Liver (tissue), 8 donors: ENCODE measurements at regions not wholly inside any gene's neighbourhood (a gene's known extent, or its start where the extent isn't known, plus 50 kb on each side); places are given as distances from the start of the nearest gene placed in this dataset.

Experiments used
- DNase-seq: peaks from one replicate; pipeline ENCODE4 v3.0.0-alpha.2; 2017; ENCODE audit warnings: low spot score
- H3K27ac ChIP-seq, 2 donors: one replicate each; pipeline ENCODE4 v1.7.0; 2013; ENCODE audit warnings: inconsistent platforms in 2 of 2, low read length in 2 of 2, control low read depth in 1 of 2, low read depth in 1 of 2, mild to moderate bottlenecking in 1 of 2
- H3K27me3 ChIP-seq, 4 donors: one replicate each; pipeline versions ENCODE4 v1.6.1 to v1.7.0; 2013; ENCODE audit warnings: low read length in 3 of 4, inconsistent platforms in 1 of 4, mild to moderate bottlenecking in 1 of 4, moderate library complexity in 1 of 4; ENCODE audit not compliant: control insufficient read depth in 4 of 4, insufficient read depth in 4 of 4
- H3K36me3 ChIP-seq, 4 donors: one replicate each; pipeline versions ENCODE4 v1.6.1 to v1.7.0; 2013; ENCODE audit warnings: low read length in 3 of 4, mild to moderate bottlenecking in 3 of 4, low read depth in 1 of 4, moderate library complexity in 1 of 4; ENCODE audit not compliant: control insufficient read depth in 4 of 4, insufficient read depth in 3 of 4
- H3K4me1 ChIP-seq, 4 donors: one replicate each; pipeline versions ENCODE4 v1.6.1 to v1.7.0; 2013; ENCODE audit warnings: low read length in 3 of 4, mild to moderate bottlenecking in 3 of 4, moderate library complexity in 1 of 4; ENCODE audit not compliant: control insufficient read depth in 4 of 4, insufficient read depth in 4 of 4
- H3K4me3 ChIP-seq, 3 donors: one replicate each; pipeline versions ENCODE4 v1.6.1 to v1.7.0; 2013; ENCODE audit warnings: low read length in 3 of 3, control low read depth in 1 of 3, low read depth in 1 of 3, mild to moderate bottlenecking in 1 of 3
- H3K9ac ChIP-seq, 2 donors: one replicate each; pipeline ENCODE4 v1.7.0; 2013; ENCODE audit warnings: low read length in 2 of 2, mild to moderate bottlenecking in 2 of 2, moderate library complexity in 2 of 2, control low read depth in 1 of 2, low read depth in 1 of 2
- H3K9me3 ChIP-seq, 4 donors: one replicate each; pipeline versions ENCODE4 v1.6.1 to v1.7.0; 2013; ENCODE audit warnings: low read length in 3 of 4; ENCODE audit not compliant: control insufficient read depth in 4 of 4
- EGR1 ChIP-seq, 2 donors: IDR thresholded peaks; 2 replicates each; pipeline ENCODE4 v1.6.1; 2016 to 2018; ENCODE audit warnings: antibody characterized with exemption in 2 of 2, low read depth in 2 of 2
- FOXA1 ChIP-seq: IDR thresholded peaks from 2 replicates; pipeline ENCODE4 v1.6.1; 2016; ENCODE audit warnings: antibody characterized with exemption
- FOXA2 ChIP-seq: IDR thresholded peaks from 2 replicates; pipeline ENCODE4 v1.6.1; 2016; ENCODE audit warnings: antibody characterized with exemption
- GABPA ChIP-seq, 2 donors: IDR thresholded peaks in 1 of 2; conservative IDR thresholded peaks in 1 of 2; 2 replicates each; pipeline ENCODE4 v1.6.1; 2016; ENCODE audit warnings: antibody characterized with exemption in 2 of 2, mild to moderate bottlenecking in 1 of 2, moderate library complexity in 1 of 2
- HNF4A ChIP-seq, 2 donors: conservative IDR thresholded peaks; 2 replicates each; pipeline ENCODE4 v1.6.1; 2016; ENCODE audit warnings: antibody characterized with exemption in 2 of 2, mild to moderate bottlenecking in 2 of 2
- HNF4G ChIP-seq: IDR thresholded peaks from 2 replicates; pipeline ENCODE4 v1.6.1; 2016; ENCODE audit warnings: antibody characterized with exemption
- NR2F2 ChIP-seq: IDR thresholded peaks from 2 replicates; pipeline ENCODE4 v1.6.1; 2016; ENCODE audit warnings: antibody characterized with exemption
- RAD21 ChIP-seq, 2 donors: IDR thresholded peaks; 2 replicates each; pipeline ENCODE4 v1.6.1; 2016; ENCODE audit warnings: antibody characterized with exemption in 2 of 2, mild to moderate bottlenecking in 2 of 2
- RXRA ChIP-seq, 2 donors: IDR thresholded peaks; 2 replicates each; pipeline ENCODE4 v1.6.1; 2017 to 2018; ENCODE audit warnings: antibody characterized with exemption in 2 of 2, mild to moderate bottlenecking in 1 of 2
- SP1 ChIP-seq: IDR thresholded peaks from 2 replicates; pipeline ENCODE4 v1.6.1; 2018; ENCODE audit warnings: antibody characterized with exemption, mild to moderate bottlenecking
- YY1 ChIP-seq: IDR thresholded peaks from 2 replicates; pipeline ENCODE4 v1.6.1; 2016; ENCODE audit warnings: antibody characterized with exemption, mild to moderate bottlenecking
- WGBS: extraction: QIAGEN DNeasy Blood & Tissue Kit; methylation state at CpG from one replicate; pipeline ENCODE4 v1.1.7; 2013; 5-methylcytosine and 5-hydroxymethylcytosine counted together
- TF ChIP-seq, protein P1 (sequence below): IDR thresholded peaks from 2 replicates; pipeline ENCODE4 v1.6.1; 2016; ENCODE audit warnings: antibody characterized with exemption, mild to moderate bottlenecking
- TF ChIP-seq, protein P2 (sequence below): IDR thresholded peaks from 2 replicates; pipeline ENCODE4 v1.6.1; 2016; ENCODE audit warnings: antibody characterized with exemption
- TF ChIP-seq, protein P3 (sequence below): fragments of 150-350 bp; IDR thresholded peaks from 2 replicates; pipeline ENCODE4 v1.5.1; 2017; ENCODE audit warnings: improper control_type of control experiment, low read depth, low read length; ENCODE audit not compliant: missing input control
- TF ChIP-seq, protein P4 (sequence below): IDR thresholded peaks from 2 replicates; pipeline ENCODE4 v1.6.1; 2016; ENCODE audit warnings: antibody characterized with exemption
- donor health status: healthy.
- donor health status: healthy.
- donor health status: healthy.
- donor health status: healthy.
- donor health status: healthy.

DNA sequence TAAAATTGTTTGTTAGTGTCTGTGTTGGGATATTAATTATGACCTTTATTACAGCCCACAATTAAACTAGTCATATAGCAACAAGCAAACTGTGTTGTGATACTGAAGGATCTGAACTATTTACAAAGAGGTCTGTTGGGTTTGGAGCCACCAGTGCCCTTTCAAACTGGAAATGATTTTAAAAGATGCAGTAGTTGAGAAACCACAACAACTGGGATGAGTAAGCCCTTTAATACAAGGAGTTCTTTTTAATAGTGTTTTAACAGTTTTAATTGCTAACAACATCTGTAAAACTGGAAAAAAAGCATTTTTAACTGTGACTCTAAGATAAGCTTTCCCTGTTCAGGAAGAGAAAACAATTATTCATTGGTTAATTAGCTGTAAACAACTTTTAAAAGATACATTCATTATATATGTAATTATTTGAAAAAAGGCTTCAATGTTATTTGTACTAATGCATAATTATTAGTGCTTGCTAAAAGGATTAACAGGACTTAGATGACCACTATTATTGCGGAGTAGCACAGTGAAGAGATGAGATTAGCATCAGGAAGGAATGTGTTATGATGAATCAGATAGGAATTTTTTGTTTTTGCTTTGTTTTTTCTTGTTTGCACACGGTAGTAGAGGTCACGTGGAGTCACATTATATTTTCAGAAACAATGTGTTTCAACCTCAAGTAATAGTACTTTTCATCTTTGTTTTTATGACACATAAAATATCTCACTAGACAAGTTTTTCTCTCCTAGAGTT lies 392.7 kb upstream of the FANCL start:
- no peak for TF ChIP-seq GABPA (IDR thresholded peaks at IDR 0.05 in 1 of 2, conservative IDR thresholded peaks at IDR 0.05 in 1 of 2)
- TF ChIP-seq, protein P1, sequence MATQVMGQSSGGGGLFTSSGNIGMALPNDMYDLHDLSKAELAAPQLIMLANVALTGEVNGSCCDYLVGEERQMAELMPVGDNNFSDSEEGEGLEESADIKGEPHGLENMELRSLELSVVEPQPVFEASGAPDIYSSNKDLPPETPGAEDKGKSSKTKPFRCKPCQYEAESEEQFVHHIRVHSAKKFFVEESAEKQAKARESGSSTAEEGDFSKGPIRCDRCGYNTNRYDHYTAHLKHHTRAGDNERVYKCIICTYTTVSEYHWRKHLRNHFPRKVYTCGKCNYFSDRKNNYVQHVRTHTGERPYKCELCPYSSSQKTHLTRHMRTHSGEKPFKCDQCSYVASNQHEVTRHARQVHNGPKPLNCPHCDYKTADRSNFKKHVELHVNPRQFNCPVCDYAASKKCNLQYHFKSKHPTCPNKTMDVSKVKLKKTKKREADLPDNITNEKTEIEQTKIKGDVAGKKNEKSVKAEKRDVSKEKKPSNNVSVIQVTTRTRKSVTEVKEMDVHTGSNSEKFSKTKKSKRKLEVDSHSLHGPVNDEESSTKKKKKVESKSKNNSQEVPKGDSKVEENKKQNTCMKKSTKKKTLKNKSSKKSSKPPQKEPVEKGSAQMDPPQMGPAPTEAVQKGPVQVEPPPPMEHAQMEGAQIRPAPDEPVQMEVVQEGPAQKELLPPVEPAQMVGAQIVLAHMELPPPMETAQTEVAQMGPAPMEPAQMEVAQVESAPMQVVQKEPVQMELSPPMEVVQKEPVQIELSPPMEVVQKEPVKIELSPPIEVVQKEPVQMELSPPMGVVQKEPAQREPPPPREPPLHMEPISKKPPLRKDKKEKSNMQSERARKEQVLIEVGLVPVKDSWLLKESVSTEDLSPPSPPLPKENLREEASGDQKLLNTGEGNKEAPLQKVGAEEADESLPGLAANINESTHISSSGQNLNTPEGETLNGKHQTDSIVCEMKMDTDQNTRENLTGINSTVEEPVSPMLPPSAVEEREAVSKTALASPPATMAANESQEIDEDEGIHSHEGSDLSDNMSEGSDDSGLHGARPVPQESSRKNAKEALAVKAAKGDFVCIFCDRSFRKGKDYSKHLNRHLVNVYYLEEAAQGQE, result no peak
- TF ChIP-seq, protein P2, sequence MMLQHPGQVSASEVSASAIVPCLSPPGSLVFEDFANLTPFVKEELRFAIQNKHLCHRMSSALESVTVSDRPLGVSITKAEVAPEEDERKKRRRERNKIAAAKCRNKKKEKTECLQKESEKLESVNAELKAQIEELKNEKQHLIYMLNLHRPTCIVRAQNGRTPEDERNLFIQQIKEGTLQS, result no peak
- no peak for TF ChIP-seq NR2F2
- no peak for TF ChIP-seq RXRA (IDR thresholded peaks at IDR 0.05)
- TF ChIP-seq, protein P3, sequence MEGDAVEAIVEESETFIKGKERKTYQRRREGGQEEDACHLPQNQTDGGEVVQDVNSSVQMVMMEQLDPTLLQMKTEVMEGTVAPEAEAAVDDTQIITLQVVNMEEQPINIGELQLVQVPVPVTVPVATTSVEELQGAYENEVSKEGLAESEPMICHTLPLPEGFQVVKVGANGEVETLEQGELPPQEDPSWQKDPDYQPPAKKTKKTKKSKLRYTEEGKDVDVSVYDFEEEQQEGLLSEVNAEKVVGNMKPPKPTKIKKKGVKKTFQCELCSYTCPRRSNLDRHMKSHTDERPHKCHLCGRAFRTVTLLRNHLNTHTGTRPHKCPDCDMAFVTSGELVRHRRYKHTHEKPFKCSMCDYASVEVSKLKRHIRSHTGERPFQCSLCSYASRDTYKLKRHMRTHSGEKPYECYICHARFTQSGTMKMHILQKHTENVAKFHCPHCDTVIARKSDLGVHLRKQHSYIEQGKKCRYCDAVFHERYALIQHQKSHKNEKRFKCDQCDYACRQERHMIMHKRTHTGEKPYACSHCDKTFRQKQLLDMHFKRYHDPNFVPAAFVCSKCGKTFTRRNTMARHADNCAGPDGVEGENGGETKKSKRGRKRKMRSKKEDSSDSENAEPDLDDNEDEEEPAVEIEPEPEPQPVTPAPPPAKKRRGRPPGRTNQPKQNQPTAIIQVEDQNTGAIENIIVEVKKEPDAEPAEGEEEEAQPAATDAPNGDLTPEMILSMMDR, result no peak
- no peak for TF ChIP-seq EGR1 (IDR thresholded peaks at IDR 0.05; ENCODE audit: low read depth in 2 of 2)
- no peak for TF ChIP-seq FOXA2
- TF ChIP-seq YY1, result no peak
- no peak for TF ChIP-seq HNF4G
- no peak for TF ChIP-seq RAD21 (IDR thresholded peaks at IDR 0.05)
- TF ChIP-seq, protein P4, sequence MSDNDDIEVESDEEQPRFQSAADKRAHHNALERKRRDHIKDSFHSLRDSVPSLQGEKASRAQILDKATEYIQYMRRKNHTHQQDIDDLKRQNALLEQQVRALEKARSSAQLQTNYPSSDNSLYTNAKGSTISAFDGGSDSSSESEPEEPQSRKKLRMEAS, result no peak
- TF ChIP-seq HNF4A (conservative IDR thresholded peaks at IDR 0.05), result no peak
- TF ChIP-seq SP1, result no peak
- no peak for TF ChIP-seq FOXA1
- 64% methylated on average over 3 of the region's 3 CpGs for WGBS
- Histone ChIP-seq H3K9me3 (no peaks in the 10 kb centered on the region), H3K36me3 (no peaks in the 10 kb centered on the region), H3K27me3 (no peaks in the 10 kb centered on the region), H3K27ac (no peak overlapping the region), H3K9ac (no peak overlapping the region), H3K4me1 (peaks cover 0 to 7% (median 0%) of the 10 kb centered on the region in 4 donors), H3K4me3 (no peak overlapping the region)
- DNase-seq, result no peak

DNA sequence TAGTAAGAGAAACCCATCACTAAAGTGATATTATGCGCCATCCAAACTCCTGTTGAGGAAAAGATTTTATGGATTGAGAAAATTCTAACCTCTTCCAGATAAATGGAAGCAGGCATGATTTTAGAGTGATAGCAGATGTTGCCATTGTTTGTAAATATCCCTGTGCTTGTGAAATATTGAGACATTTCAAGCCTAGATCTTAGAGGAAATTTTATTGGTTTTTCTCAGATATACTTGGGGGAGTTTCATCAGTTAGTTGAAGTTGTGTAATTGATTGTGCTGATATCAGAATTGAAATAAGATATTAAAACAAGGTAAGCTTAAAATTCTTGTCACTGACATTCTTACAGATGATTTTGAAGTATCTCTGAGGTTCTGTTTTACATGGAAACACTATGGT lies 390.9 kb upstream of the FANCL start:
- Histone ChIP-seq H3K27me3 (no peaks in the 10 kb centered on the region), H3K9ac (no peak overlapping the region), H3K36me3 (no peaks in the 10 kb centered on the region), H3K4me1 (peaks cover 0 to 7% (median 0%) of the 10 kb centered on the region in 4 donors), H3K9me3 (no peaks in the 10 kb centered on the region), H3K27ac (no peak overlapping the region), H3K4me3 (no peak overlapping the region)
- no peak for DNase-seq
- TF ChIP-seq, protein P2, result no peak
- WGBS, result 96% methylated on average over 1 of the region's 1 CpG
